PC-9 (cell line): ENCODE measurements at regions not wholly inside any gene's neighbourhood (a gene's known extent, or its start where the extent isn't known, plus 50 kb on each side); places are given as distances from the start of the nearest gene placed in this dataset.

ENCODE experiments used
- EZH2 ChIP-seq: fragments of 200-600 bp; sonication (generic); IDR thresholded peaks from 2 replicates; pipeline ENCODE4 v1.8.0; 2017; ENCODE audit warnings: antibody characterized with exemption, low read depth
- TF ChIP-seq, protein P1 (sequence below): fragments of 200-600 bp; sonication (generic); conservative IDR thresholded peaks from 2 replicates; pipeline ENCODE4 v1.6.1; 2017; ENCODE audit warnings: mixed run types, antibody characterized with exemption, mild to moderate bottlenecking, moderate library complexity

- TF ChIP-seq EZH2: no peak
- TF ChIP-seq, protein P1, sequence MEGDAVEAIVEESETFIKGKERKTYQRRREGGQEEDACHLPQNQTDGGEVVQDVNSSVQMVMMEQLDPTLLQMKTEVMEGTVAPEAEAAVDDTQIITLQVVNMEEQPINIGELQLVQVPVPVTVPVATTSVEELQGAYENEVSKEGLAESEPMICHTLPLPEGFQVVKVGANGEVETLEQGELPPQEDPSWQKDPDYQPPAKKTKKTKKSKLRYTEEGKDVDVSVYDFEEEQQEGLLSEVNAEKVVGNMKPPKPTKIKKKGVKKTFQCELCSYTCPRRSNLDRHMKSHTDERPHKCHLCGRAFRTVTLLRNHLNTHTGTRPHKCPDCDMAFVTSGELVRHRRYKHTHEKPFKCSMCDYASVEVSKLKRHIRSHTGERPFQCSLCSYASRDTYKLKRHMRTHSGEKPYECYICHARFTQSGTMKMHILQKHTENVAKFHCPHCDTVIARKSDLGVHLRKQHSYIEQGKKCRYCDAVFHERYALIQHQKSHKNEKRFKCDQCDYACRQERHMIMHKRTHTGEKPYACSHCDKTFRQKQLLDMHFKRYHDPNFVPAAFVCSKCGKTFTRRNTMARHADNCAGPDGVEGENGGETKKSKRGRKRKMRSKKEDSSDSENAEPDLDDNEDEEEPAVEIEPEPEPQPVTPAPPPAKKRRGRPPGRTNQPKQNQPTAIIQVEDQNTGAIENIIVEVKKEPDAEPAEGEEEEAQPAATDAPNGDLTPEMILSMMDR: no peak; the same call in 1 of the 2 replicates
Observed at GRCh38 chr2:234249034-234249735, 198.7 kb downstream of the SPP2 start.
